NB4 (cell line): ENCODE measurements at regions not wholly inside any gene's neighbourhood (a gene's known extent, or its start where the extent isn't known, plus 50 kb on each side); places are given as distances from the start of the nearest gene placed in this dataset.

ENCODE experiments used
- MYC ChIP-seq: IDR thresholded peaks from 2 replicates; pipeline ENCODE4 v1.6.1; 2011; ENCODE audit warnings: low read depth, low read length
- POLR2A ChIP-seq: IDR thresholded peaks from 2 replicates; pipeline ENCODE4 v1.6.1; 2011; ENCODE audit warnings: mild to moderate bottlenecking; ENCODE audit not compliant: insufficient read length; ENCODE audit errors: extremely low read depth
- TF ChIP-seq, protein P1 (sequence below): IDR thresholded peaks from one replicate; pipeline ENCODE4 v1.5.1; 2012; ENCODE audit warnings: low read depth, low read length

- TF ChIP-seq, protein P1, sequence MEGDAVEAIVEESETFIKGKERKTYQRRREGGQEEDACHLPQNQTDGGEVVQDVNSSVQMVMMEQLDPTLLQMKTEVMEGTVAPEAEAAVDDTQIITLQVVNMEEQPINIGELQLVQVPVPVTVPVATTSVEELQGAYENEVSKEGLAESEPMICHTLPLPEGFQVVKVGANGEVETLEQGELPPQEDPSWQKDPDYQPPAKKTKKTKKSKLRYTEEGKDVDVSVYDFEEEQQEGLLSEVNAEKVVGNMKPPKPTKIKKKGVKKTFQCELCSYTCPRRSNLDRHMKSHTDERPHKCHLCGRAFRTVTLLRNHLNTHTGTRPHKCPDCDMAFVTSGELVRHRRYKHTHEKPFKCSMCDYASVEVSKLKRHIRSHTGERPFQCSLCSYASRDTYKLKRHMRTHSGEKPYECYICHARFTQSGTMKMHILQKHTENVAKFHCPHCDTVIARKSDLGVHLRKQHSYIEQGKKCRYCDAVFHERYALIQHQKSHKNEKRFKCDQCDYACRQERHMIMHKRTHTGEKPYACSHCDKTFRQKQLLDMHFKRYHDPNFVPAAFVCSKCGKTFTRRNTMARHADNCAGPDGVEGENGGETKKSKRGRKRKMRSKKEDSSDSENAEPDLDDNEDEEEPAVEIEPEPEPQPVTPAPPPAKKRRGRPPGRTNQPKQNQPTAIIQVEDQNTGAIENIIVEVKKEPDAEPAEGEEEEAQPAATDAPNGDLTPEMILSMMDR = no peak
- TF ChIP-seq POLR2A = no peak
- no peak for TF ChIP-seq MYC
These were observed 641.9 kb upstream of the FBXO33 start for GRCh38 chr14:40074169-40074568.
